ENCODE measurements at regions not wholly inside any gene's neighbourhood (a gene's known extent, or its start where the extent isn't known, plus 50 kb on each side); places are given as distances from the start of the nearest gene placed in this dataset.
"Not testable (repeated sequence)": the region's sequence is repeated elsewhere in the genome, so short reads cannot be mapped to it uniquely, and the experiment has no call there.

DNA sequence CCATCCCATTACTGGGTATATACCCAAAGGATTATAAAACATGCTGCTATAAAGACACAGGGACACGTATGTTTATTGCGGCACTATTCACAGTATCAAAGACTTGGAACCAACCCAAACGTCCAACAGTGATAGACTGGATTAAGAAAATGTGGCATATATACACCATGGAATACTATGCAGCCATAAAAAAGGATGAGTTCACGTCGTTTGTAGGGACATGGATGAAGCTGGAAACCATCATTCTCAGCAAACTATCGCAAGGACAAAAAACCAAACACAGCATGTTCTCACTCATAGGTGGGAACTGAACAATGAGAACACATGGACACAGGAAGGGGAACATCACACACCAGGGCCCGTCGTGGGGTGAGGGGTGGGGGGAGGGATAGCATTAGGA lies 106.1 kb downstream of the CHD1L start:
- H3K4me1 ChIP-seq (ENCODE audit: control extremely low read depth in 1 of 4, control insufficient read depth in 4 of 4, insufficient read depth in 4 of 4, low read length in 3 of 4); H3K9me3 ChIP-seq (ENCODE audit: control extremely low read depth in 1 of 5, control insufficient read depth in 4 of 5, insufficient read depth in 2 of 5, low read depth in 1 of 5, low read length in 4 of 5); H3K27me3 ChIP-seq (replicated peaks in 2 of 5; ENCODE audit: control insufficient read depth in 4 of 5, insufficient read depth in 5 of 5, low read length in 4 of 5); CTCF ChIA-PET; H3K4me3 ChIP-seq (ENCODE audit: control insufficient read depth in 1 of 7, extremely low read depth in 1 of 7, insufficient read depth in 4 of 7, low read depth in 2 of 7, low read length in 6 of 7); POLR2A ChIA-PET; H3K27ac ChIP-seq (ENCODE audit: insufficient read depth in 1 of 2, low read depth in 1 of 2, low read length in 2 of 2, poor library complexity in 1 of 2, severe bottlenecking in 2 of 2); DNase-seq; H3K36me3 ChIP-seq (ENCODE audit: control insufficient read depth in 4 of 4, insufficient read depth in 4 of 4, low read length in 3 of 4): not testable (repeated sequence)
- no CpG with 5 or more reads among the region's 8 CpGs for WGBS (ENCODE audit: insufficient coverage)

DNA sequence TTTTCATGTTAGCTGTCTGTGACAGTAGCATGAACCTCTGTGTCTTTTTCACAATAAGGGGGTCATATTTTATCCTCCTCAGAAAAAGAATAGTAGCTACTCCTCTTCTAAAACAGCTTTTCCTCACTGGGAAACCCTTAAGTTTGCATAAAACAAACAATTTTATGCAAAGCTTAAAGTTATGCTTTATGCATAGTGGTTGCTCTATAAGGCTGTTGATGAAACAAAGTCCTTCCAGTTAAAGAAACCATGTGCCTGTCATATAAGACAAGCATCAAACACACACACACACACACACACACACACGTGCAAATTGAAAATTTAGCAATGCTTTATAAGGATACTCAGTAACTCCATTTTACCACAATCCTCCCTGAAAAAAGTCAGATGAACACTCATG lies 107.0 kb downstream of the CHD1L start:
- CTCF ChIA-PET = no interaction called here
- no peak for DNase-seq
- 88% methylated on average over 1 of the region's 1 CpG for WGBS (ENCODE audit: insufficient coverage)

DNA sequence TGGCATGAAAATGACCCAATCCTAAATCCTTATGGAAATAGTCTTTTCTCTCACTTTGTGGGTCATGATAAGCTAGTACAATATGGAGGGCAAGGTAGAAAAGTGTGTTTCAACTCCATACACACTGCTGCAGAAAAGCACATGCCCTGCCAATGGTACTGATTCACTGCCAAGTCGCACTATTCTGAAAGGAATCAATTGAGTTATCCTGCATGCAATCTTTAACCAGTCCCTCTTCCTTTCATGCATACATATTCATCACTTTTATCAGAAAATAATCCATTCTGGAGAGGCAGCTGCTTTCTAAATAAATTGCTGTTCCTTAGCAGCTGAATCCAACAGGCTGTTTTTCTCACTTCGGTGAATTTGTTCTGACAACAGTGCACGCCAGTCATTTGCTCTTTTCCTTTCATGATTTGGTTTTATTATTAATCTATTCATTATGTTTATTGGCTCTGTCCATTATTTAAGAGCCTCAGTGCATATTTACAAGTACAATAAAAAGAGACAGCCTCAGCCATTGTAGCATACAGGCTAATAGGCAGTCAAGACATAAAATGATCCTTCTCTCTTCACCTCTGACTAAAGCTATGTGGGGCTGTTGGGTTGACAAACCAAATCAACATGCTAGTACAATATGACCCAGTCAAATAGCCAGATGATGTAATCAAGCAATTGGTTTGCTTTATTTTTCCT lies 108.8 kb downstream of the CHD1L start:
- H3K4me3 ChIP-seq (ENCODE audit: control insufficient read depth in 1 of 7, extremely low read depth in 1 of 7, insufficient read depth in 4 of 7, low read depth in 2 of 7, low read length in 6 of 7) = no peak overlapping the region
- ChIA-PET POLR2A (no interaction called here), CTCF (no interaction called here)
- H3K27me3 ChIP-seq (replicated peaks in 2 of 5; ENCODE audit: control insufficient read depth in 4 of 5, insufficient read depth in 5 of 5, low read length in 4 of 5) = peaks cover 0 to 2% (median 0%) of the 10 kb centered on the region in 5 experiments
- H3K9me3 ChIP-seq (ENCODE audit: control extremely low read depth in 1 of 5, control insufficient read depth in 4 of 5, insufficient read depth in 2 of 5, low read depth in 1 of 5, low read length in 4 of 5) = peaks cover 0 to 1% (median 0%) of the 10 kb centered on the region in 5 experiments
- no peak for DNase-seq
- no peaks in the 10 kb centered on the region for H3K4me1 ChIP-seq (ENCODE audit: control extremely low read depth in 1 of 4, control insufficient read depth in 4 of 4, insufficient read depth in 4 of 4, low read length in 3 of 4)
- no peak overlapping the region for H3K27ac ChIP-seq (ENCODE audit: insufficient read depth in 1 of 2, low read depth in 1 of 2, low read length in 2 of 2, poor library complexity in 1 of 2, severe bottlenecking in 2 of 2)
- H3K36me3 ChIP-seq (ENCODE audit: control insufficient read depth in 4 of 4, insufficient read depth in 4 of 4, low read length in 3 of 4) = no peaks in the 10 kb centered on the region
- 90% methylated on average over 1 of the region's 3 CpGs for WGBS (ENCODE audit: insufficient coverage)

More for the DNA sequence above, 107.0 kb downstream of the CHD1L start:
- no peaks in the 10 kb centered on the region for H3K36me3 ChIP-seq (ENCODE audit: control insufficient read depth in 4 of 4, insufficient read depth in 4 of 4, low read length in 3 of 4)
- no peak overlapping the region for H3K27ac ChIP-seq (ENCODE audit: insufficient read depth in 1 of 2, low read depth in 1 of 2, low read length in 2 of 2, poor library complexity in 1 of 2, severe bottlenecking in 2 of 2)
- H3K27me3 ChIP-seq (replicated peaks in 2 of 5; ENCODE audit: control insufficient read depth in 4 of 5, insufficient read depth in 5 of 5, low read length in 4 of 5) = no peaks in the 10 kb centered on the region
- peaks cover 0 to 1% (median 0%) of the 10 kb centered on the region in 5 experiments for H3K9me3 ChIP-seq (ENCODE audit: control extremely low read depth in 1 of 5, control insufficient read depth in 4 of 5, insufficient read depth in 2 of 5, low read depth in 1 of 5, low read length in 4 of 5)
- no peaks in the 10 kb centered on the region for H3K4me1 ChIP-seq (ENCODE audit: control extremely low read depth in 1 of 4, control insufficient read depth in 4 of 4, insufficient read depth in 4 of 4, low read length in 3 of 4)
- POLR2A ChIA-PET = no interaction called here
- H3K4me3 ChIP-seq (ENCODE audit: control insufficient read depth in 1 of 7, extremely low read depth in 1 of 7, insufficient read depth in 4 of 7, low read depth in 2 of 7, low read length in 6 of 7) = no peak overlapping the region

DNA sequence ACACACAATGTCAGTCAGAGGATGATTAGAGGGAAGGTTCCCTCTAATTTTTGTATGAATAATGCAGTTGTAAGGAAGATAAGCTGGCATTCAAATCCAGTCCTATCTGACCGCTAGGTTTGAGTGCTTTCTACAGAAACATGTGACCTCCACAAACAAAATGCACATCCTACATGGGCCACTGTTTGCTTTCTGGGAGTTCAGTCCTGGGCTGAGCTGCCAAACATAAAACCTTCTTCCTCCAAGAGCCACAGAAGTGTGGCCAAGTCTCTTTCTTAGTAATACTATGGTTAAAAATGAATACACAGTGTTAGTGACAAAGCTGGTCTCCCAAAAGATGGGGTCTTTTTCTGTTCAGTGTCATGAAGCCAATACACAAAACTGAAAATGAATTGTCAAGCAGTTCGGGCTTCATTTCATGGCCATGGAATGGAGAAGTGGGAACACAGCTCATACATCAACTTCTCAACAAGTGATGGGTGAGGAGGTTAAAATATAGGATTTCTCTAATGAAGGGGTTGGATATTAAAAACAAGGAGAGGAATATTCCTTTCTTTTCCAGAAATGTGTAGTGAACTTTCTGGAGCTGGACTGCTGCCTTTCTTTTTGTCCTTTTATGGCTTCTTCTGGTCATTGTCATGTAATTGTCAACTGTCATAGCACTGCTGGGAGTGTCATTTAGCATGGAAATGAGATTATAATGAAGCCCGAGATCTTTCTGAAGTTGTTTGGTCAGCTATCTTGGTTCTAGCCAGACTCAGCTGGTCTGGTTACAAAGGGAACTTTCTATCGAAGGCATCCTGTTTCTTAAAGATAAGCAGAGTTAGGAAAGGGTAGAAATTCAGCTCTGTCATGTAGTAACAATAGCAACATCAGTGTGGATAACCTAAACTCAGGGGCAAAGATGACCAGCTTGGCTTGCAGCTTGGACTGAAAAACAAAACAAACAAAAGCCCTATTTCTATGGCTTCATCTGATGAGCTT lies 135.1 kb downstream of the CHD1L start:
- ChIA-PET CTCF (interaction anchor here (0.6 to 4.0 kb wide), 3 partner anchors 10 to 15 kb away, joined by 3 to 20 read pairs (median 3); no protein-coding TSS in a partner anchor), POLR2A (no interaction called here)
- Histone ChIP-seq H3K4me3 (ENCODE audit: control insufficient read depth in 1 of 7, extremely low read depth in 1 of 7, insufficient read depth in 4 of 7, low read depth in 2 of 7, low read length in 6 of 7) (no peak overlapping the region), H3K27me3 (replicated peaks in 2 of 5; ENCODE audit: control insufficient read depth in 4 of 5, insufficient read depth in 5 of 5, low read length in 4 of 5) (no peaks in the 10 kb centered on the region), H3K27ac (ENCODE audit: insufficient read depth in 1 of 2, low read depth in 1 of 2, low read length in 2 of 2, poor library complexity in 1 of 2, severe bottlenecking in 2 of 2) (peak overlapping the region; percentile 1 to 78), H3K36me3 (ENCODE audit: control insufficient read depth in 4 of 4, insufficient read depth in 4 of 4, low read length in 3 of 4) (no peaks in the 10 kb centered on the region), H3K9me3 (ENCODE audit: control extremely low read depth in 1 of 5, control insufficient read depth in 4 of 5, insufficient read depth in 2 of 5, low read depth in 1 of 5, low read length in 4 of 5) (peaks cover 0 to 4% (median 0%) of the 10 kb centered on the region in 5 experiments), H3K4me1 (ENCODE audit: control extremely low read depth in 1 of 4, control insufficient read depth in 4 of 4, insufficient read depth in 4 of 4, low read length in 3 of 4) (no peaks in the 10 kb centered on the region)
- 10% methylated on average over 2 of the region's 4 CpGs for WGBS (ENCODE audit: insufficient coverage)
- peak; percentile 58 to 83 (median 72) for DNase-seq

DNA sequence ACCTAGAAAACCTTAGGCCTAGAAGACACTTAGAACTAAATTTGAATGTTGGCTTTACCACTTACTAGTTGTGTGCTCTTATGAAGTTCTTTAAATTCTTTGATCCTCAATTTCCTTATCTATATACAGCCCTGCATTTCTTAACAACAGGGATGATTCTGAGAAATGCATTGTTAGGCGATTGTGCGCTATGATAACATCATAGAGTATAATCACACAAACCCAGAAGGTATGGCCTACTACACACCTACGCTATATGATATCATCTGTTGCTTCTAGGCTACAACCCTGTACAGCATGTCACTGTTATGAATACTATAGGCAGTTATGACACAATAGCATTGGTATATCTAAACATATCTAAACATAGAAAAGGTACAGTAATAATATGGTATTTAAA lies 137.4 kb downstream of the CHD1L start:
- CTCF ChIA-PET = interaction anchor here (4.0 kb wide), 1 partner anchor 10 kb away, joined by 20 read pairs; no protein-coding TSS in a partner anchor
- Histone ChIP-seq H3K4me3 (ENCODE audit: control insufficient read depth in 1 of 7, extremely low read depth in 1 of 7, insufficient read depth in 4 of 7, low read depth in 2 of 7, low read length in 6 of 7) (no peak overlapping the region), H3K27me3 (replicated peaks in 2 of 5; ENCODE audit: control insufficient read depth in 4 of 5, insufficient read depth in 5 of 5, low read length in 4 of 5) (no peaks in the 10 kb centered on the region), H3K36me3 (ENCODE audit: control insufficient read depth in 4 of 4, insufficient read depth in 4 of 4, low read length in 3 of 4) (no peaks in the 10 kb centered on the region), H3K4me1 (ENCODE audit: control extremely low read depth in 1 of 4, control insufficient read depth in 4 of 4, insufficient read depth in 4 of 4, low read length in 3 of 4) (no peaks in the 10 kb centered on the region), H3K27ac (ENCODE audit: insufficient read depth in 1 of 2, low read depth in 1 of 2, low read length in 2 of 2, poor library complexity in 1 of 2, severe bottlenecking in 2 of 2) (no peak overlapping the region), H3K9me3 (ENCODE audit: control extremely low read depth in 1 of 5, control insufficient read depth in 4 of 5, insufficient read depth in 2 of 5, low read depth in 1 of 5, low read length in 4 of 5) (no peaks in the 10 kb centered on the region)
- WGBS (ENCODE audit: insufficient coverage) = no CpG with 5 or more reads among the region's 3 CpGs
- POLR2A ChIA-PET = no interaction called here
- DNase-seq = no peak

DNA sequence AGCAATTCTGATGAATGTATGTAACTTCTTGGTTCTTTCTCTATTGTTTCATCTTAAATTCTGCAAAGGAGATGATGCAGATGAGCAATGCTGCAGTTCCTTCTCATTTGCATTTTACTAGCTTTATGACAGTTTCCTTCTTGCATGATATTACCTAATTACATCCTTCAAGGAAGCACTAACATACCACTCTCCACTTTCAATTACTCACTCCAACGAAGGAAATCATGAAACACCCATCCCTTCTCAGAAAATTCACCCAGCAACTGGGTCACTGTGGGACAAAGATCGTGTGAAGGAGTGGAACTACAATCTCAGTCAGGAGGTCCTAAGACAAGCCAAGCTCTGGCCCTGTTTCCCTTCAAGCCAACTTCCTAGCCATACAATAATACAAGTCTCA lies 142.3 kb downstream of the CHD1L start:
- no peak for DNase-seq
- H3K4me1 ChIP-seq (ENCODE audit: control extremely low read depth in 1 of 4, control insufficient read depth in 4 of 4, insufficient read depth in 4 of 4, low read length in 3 of 4) = no peaks in the 10 kb centered on the region
- H3K9me3 ChIP-seq (ENCODE audit: control extremely low read depth in 1 of 5, control insufficient read depth in 4 of 5, insufficient read depth in 2 of 5, low read depth in 1 of 5, low read length in 4 of 5) = no peaks in the 10 kb centered on the region
- H3K27ac ChIP-seq (ENCODE audit: insufficient read depth in 1 of 2, low read depth in 1 of 2, low read length in 2 of 2, poor library complexity in 1 of 2, severe bottlenecking in 2 of 2) = no peak overlapping the region
- ChIA-PET POLR2A (no interaction called here), CTCF (no interaction called here)
- H3K4me3 ChIP-seq (ENCODE audit: control insufficient read depth in 1 of 7, extremely low read depth in 1 of 7, insufficient read depth in 4 of 7, low read depth in 2 of 7, low read length in 6 of 7) = no peak overlapping the region
- no peaks in the 10 kb centered on the region for H3K27me3 ChIP-seq (replicated peaks in 2 of 5; ENCODE audit: control insufficient read depth in 4 of 5, insufficient read depth in 5 of 5, low read length in 4 of 5)
- 83% methylated on average over 2 of the region's 2 CpGs for WGBS (ENCODE audit: insufficient coverage)
- no peaks in the 10 kb centered on the region for H3K36me3 ChIP-seq (ENCODE audit: control insufficient read depth in 4 of 4, insufficient read depth in 4 of 4, low read length in 3 of 4)

DNA sequence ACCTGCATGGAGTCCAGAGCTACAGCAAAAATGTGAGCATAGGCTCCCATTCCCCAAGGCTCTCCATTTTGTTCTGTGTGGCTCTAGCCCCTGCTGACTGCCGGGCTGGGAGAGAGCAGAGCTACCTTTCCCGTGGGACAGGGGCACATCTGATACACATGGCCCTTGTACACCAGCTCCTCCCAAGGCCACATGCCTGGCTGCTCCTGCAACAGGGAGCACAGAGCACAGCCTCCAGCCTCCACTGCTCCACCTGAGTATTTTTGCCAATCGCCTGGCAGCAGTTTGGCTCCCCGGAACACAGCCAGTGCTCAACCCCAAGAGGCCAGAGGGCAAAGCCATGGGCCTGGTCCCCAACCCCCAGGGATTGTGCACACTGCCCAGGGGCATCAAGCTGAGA lies 146.5 kb downstream of the CHD1L start:
- CTCF ChIA-PET = interaction anchor here (0.8 to 2.8 kb wide), 5 partner anchors 10 to 121 kb away, joined by 3 to 36 read pairs (median 5); no protein-coding TSS in a partner anchor
- DNase-seq = no peak
- Histone ChIP-seq H3K27me3 (replicated peaks in 2 of 5; ENCODE audit: control insufficient read depth in 4 of 5, insufficient read depth in 5 of 5, low read length in 4 of 5) (no peaks in the 10 kb centered on the region), H3K27ac (ENCODE audit: insufficient read depth in 1 of 2, low read depth in 1 of 2, low read length in 2 of 2, poor library complexity in 1 of 2, severe bottlenecking in 2 of 2) (no peak overlapping the region), H3K4me1 (ENCODE audit: control extremely low read depth in 1 of 4, control insufficient read depth in 4 of 4, insufficient read depth in 4 of 4, low read length in 3 of 4) (no peaks in the 10 kb centered on the region), H3K4me3 (ENCODE audit: control insufficient read depth in 1 of 7, extremely low read depth in 1 of 7, insufficient read depth in 4 of 7, low read depth in 2 of 7, low read length in 6 of 7) (no peak overlapping the region), H3K9me3 (ENCODE audit: control extremely low read depth in 1 of 5, control insufficient read depth in 4 of 5, insufficient read depth in 2 of 5, low read depth in 1 of 5, low read length in 4 of 5) (peaks cover 0 to 2% (median 0%) of the 10 kb centered on the region in 5 experiments), H3K36me3 (ENCODE audit: control insufficient read depth in 4 of 4, insufficient read depth in 4 of 4, low read length in 3 of 4) (no peaks in the 10 kb centered on the region)
- 89% methylated on average over 4 of the region's 4 CpGs for WGBS (ENCODE audit: insufficient coverage)
- POLR2A ChIA-PET = no interaction called here

Measured in common myeloid progenitor, CD34-positive (primary cell).